ENCODE measurements at regions not wholly inside any gene's neighbourhood (a gene's known extent, or its start where the extent isn't known, plus 50 kb on each side); places are given as distances from the start of the nearest gene placed in this dataset.
"Not testable (repeated sequence)": the region's sequence is repeated elsewhere in the genome, so short reads cannot be mapped to it uniquely, and the experiment has no call there.

DNA sequence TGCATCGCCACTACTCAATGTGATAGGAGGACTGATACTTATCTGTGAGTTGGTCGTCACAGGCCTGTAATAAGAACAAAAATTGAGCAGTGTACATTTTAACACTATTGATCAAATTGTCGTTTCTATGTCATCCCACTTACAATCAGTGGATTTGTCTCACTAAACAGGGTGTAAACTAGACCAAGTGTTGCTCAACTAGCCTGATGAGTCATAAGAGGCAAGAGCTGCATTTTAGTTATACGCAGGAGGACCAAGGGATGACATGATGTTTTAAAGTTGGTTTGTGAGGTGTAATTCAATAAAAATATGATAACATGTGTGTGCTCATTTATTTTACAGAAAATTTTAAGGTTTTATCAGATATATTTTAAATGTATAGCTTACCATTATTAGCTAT lies 1239.2 kb downstream of the REEP3 start:
- 75% methylated on average over 4 of the region's 4 CpGs for WGBS
- no peaks in the 10 kb centered on the region for H3K27me3 ChIP-seq
- no peaks in the 10 kb centered on the region for H3K9me3 ChIP-seq
- no peaks in the 10 kb centered on the region for H3K4me1 ChIP-seq
- H3K27ac ChIP-seq, result no peak overlapping the region
- DNase-seq (ENCODE audit: low spot score in 2 of 2), result no peak
- TF ChIP-seq POLR2AphosphoS5 (IDR thresholded peaks at IDR 0.05), result no peak
- no peak for TF ChIP-seq POLR2A (IDR thresholded peaks at IDR 0.05)
- TF ChIP-seq, protein P1, sequence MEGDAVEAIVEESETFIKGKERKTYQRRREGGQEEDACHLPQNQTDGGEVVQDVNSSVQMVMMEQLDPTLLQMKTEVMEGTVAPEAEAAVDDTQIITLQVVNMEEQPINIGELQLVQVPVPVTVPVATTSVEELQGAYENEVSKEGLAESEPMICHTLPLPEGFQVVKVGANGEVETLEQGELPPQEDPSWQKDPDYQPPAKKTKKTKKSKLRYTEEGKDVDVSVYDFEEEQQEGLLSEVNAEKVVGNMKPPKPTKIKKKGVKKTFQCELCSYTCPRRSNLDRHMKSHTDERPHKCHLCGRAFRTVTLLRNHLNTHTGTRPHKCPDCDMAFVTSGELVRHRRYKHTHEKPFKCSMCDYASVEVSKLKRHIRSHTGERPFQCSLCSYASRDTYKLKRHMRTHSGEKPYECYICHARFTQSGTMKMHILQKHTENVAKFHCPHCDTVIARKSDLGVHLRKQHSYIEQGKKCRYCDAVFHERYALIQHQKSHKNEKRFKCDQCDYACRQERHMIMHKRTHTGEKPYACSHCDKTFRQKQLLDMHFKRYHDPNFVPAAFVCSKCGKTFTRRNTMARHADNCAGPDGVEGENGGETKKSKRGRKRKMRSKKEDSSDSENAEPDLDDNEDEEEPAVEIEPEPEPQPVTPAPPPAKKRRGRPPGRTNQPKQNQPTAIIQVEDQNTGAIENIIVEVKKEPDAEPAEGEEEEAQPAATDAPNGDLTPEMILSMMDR (IDR thresholded peaks at IDR 0.05), result no peak
- no peak for TF ChIP-seq EP300 (IDR thresholded peaks at IDR 0.05)
- no peak overlapping the region for H3K4me3 ChIP-seq
- no peaks in the 10 kb centered on the region for H3K36me3 ChIP-seq

DNA sequence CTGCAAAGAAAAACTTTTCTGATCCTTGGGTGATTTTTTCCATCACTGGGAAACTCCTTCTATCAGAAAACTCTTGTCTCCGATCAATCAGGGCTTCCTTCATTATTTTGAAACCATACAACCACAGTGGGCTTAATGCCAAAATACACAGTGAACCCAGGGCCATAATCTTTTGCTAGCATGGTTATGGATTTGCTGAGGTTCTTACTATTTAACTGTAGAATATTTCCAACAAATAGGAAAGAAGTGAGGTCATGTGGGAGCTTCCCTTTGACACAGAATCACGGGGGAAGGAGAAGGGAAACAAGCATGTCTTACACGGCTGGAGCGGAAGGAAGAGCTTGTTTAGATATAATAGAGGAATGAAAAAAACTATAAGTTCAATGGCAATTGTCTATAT lies 1241.7 kb downstream of the REEP3 start:
- H3K27ac ChIP-seq, result no peak overlapping the region
- H3K27me3 ChIP-seq, result no peaks in the 10 kb centered on the region
- H3K4me3 ChIP-seq, result no peak overlapping the region
- H3K9me3 ChIP-seq, result no peaks in the 10 kb centered on the region
- DNase-seq (ENCODE audit: low spot score in 2 of 2), result no peak
- TF ChIP-seq, protein P1 (IDR thresholded peaks at IDR 0.05), result no peak
- TF ChIP-seq EP300 (IDR thresholded peaks at IDR 0.05), result no peak
- no peak for TF ChIP-seq POLR2AphosphoS5 (IDR thresholded peaks at IDR 0.05)
- TF ChIP-seq POLR2A (IDR thresholded peaks at IDR 0.05), result no peak
- no peaks in the 10 kb centered on the region for H3K36me3 ChIP-seq
- no peaks in the 10 kb centered on the region for H3K4me1 ChIP-seq
- 80% methylated on average over 4 of the region's 4 CpGs for WGBS

DNA sequence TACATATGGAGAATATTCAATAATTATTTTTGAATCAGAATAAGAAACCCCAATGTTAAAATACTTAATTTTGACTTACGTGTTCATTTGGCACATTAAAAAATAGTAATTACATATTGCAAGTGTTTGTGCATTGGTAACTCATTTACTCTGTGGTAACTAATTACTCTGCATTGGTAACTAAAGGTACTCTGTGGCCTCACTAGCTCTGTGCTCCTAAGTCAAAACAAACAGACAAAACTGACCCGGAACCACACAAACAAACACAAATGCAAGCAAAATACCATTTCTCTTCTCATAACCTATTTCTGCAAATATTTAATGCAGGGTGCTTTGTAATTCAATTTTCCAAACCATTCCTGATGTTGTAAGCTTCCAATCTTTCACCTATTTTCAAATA lies 1244.3 kb downstream of the REEP3 start:
- no peak for DNase-seq (ENCODE audit: low spot score in 2 of 2)
- H3K27ac ChIP-seq, result no peak overlapping the region

DNA sequence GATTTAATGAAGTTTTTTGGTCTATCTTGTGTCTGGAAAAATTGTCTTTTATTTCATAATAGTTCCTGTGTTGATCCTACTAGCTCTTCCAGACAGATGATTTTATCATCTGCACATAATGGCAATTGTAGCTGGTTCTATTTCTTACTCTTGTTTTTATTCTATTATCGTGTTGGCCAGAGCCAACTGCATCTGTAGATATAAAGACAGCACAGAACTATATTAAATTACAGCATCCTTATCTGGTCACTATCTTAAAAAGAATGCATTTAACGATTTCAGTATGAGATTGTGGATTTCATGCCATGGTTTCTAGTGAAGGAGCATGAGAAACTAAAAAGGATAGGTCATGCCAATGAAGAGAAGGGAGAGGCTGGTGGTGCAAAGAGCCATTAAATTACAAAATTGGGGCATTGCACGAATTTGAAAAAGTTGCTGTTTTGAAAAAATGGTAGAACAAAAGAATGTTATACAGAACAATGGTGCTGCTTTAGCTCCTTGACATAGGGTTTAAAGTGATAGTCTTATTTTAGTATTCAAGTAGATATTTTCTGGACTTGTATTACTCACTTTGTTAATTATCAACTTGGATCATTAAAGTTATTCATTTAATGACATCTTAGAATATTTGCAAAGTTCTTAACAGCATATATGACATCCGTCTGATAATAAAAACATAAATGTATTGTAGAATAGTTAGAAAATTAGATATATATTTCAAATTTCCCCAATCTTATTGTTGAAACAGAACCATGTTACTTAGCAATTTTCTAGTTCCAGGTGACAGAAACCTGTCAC lies 1250.3 kb downstream of the REEP3 start:
- Histone ChIP-seq H3K4me3 (no peak overlapping the region), H3K9me3 (no peaks in the 10 kb centered on the region), H3K27me3 (no peaks in the 10 kb centered on the region), H3K4me1 (no peaks in the 10 kb centered on the region), H3K36me3 (no peaks in the 10 kb centered on the region), H3K27ac (no peak overlapping the region)
- TF ChIP-seq EP300 (IDR thresholded peaks at IDR 0.05), result no peak
- TF ChIP-seq POLR2AphosphoS5 (IDR thresholded peaks at IDR 0.05), result no peak
- TF ChIP-seq, protein P1 (IDR thresholded peaks at IDR 0.05), result no peak
- TF ChIP-seq POLR2A (IDR thresholded peaks at IDR 0.05), result no peak
- DNase-seq (ENCODE audit: low spot score in 2 of 2), result no peak
- WGBS, result 80% methylated on average over 4 of the region's 4 CpGs

More for the DNA sequence above, 1244.3 kb downstream of the REEP3 start:
- Histone ChIP-seq H3K36me3 (no peaks in the 10 kb centered on the region), H3K9me3 (no peaks in the 10 kb centered on the region), H3K27me3 (no peaks in the 10 kb centered on the region), H3K4me1 (no peaks in the 10 kb centered on the region), H3K4me3 (no peak overlapping the region)
- WGBS, result 96% methylated on average over 2 of the region's 2 CpGs
- no peak for TF ChIP-seq POLR2A (IDR thresholded peaks at IDR 0.05)
- no peak for TF ChIP-seq POLR2AphosphoS5 (IDR thresholded peaks at IDR 0.05)
- TF ChIP-seq, protein P1 (IDR thresholded peaks at IDR 0.05), result no peak
- no peak for TF ChIP-seq EP300 (IDR thresholded peaks at IDR 0.05)

DNA sequence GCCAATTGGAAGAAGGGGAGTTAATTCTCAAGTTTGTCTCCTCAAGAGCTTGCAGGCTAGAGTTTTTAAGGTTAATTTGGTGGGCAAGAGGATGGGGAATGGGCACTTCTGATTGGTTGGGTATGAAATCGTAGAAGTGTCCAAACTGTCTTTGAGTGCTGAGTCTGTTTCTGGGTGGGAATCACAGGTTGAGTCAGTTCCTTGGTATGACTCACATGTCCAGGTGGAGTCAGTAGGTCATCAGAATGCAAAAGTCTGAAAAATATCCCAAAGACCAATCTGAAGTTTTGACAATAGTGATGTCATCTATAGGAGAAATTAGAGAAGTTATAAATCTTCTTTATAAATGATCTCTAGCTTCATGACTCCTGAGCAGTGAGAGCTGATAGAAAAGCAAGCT lies 1252.2 kb downstream of the REEP3 start:
- TF ChIP-seq, protein P1 (IDR thresholded peaks at IDR 0.05), result no peak
- no peak for TF ChIP-seq POLR2AphosphoS5 (IDR thresholded peaks at IDR 0.05)
- no peak for DNase-seq (ENCODE audit: low spot score in 2 of 2)
- Histone ChIP-seq H3K4me3 (no peak overlapping the region), H3K4me1 (no peaks in the 10 kb centered on the region), H3K27me3 (no peaks in the 10 kb centered on the region), H3K9me3 (no peaks in the 10 kb centered on the region), H3K36me3 (no peaks in the 10 kb centered on the region), H3K27ac (no peak overlapping the region)
- 93% methylated on average over 1 of the region's 1 CpG for WGBS

DNA sequence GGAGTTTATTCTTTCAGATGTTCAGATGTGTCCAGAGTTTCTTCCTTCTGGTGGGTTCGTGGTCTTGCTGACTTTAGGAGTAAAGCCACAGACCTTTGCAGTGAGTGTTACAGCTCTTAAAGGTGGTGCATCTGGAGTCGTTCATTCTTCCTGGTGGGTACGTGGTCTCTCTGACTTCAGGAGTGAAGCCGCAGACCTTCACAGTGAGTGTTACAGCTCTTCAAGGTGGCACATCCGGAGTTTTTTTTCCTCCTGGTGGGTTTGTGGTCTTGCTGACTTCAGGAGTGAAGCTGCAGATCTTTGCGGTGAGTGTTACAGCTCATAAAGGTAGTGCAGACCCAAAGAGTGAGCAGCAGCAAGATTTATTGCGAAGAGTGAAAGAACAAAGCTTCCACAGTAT lies 1263.2 kb downstream of the REEP3 start:
- 92% methylated on average over 7 of the region's 7 CpGs for WGBS
- H3K36me3 ChIP-seq; H3K4me3 ChIP-seq; DNase-seq (ENCODE audit: low spot score in 2 of 2); H3K9me3 ChIP-seq; H3K4me1 ChIP-seq; H3K27me3 ChIP-seq; H3K27ac ChIP-seq: not testable (repeated sequence)
